ENCODE measurements at regions not wholly inside any gene's neighbourhood (a gene's known extent, or its start where the extent isn't known, plus 50 kb on each side); places are given as distances from the start of the nearest gene placed in this dataset.

DNA sequence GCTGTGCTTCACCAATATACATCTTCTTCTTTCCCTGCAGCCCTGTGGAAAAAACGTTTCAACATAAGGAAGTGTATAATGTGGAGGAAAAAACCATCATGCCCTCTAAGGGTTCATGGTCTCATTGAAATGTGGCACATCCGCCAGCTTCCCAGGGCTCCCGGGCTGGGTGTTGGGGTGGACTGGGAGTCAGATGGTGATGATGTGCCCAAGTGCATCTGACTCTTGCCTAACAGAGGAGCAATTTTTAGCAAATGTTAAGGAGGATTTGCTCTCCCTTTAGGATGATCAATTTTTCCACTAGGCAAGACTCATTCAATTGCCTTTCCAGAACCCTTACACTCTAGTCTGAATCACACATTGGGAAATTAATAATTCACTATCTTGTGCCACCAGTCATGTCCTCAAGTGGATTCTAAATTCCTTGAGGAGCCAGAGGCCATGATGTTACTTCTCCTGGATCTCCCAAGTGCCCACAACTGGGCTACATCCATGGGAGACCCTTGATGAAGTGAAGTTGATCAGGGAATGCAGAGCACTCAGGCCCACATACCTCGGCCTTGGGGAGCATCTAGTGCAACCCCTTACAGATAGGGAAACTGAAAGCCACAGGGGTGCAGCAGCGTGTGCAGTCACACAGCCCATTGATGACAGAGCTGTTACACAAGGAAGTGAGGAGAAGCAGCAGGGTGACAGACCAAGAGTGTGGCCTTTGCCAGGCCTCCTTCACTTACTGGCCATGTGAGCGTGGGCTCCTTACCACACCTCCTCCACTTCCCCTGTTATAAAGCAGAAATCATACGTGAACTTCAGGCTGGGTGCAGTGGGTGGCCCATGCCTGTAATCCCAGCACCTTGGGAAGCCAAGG lies 100.0 kb upstream of the SLC44A3 start:
- H3K9me3 ChIP-seq (replicated peaks; ENCODE audit: low read length), result no peaks in the 10 kb centered on the region
- no peaks in the 10 kb centered on the region for H3K4me1 ChIP-seq (ENCODE audit: control insufficient read depth, insufficient read depth, low read length)
- H3K27me3 ChIP-seq (ENCODE audit: control insufficient read depth, insufficient read depth, low read length), result no peaks in the 10 kb centered on the region
- no peak overlapping the region for H3K4me2 ChIP-seq (ENCODE audit: low read length)
- H3K36me3 ChIP-seq (ENCODE audit: insufficient read depth, low read length), result no peaks in the 10 kb centered on the region
- no peak overlapping the region for H3K9ac ChIP-seq (ENCODE audit: low read depth, low read length)
- no peak overlapping the region for H3K4me3 ChIP-seq (ENCODE audit: low read length)

DNA sequence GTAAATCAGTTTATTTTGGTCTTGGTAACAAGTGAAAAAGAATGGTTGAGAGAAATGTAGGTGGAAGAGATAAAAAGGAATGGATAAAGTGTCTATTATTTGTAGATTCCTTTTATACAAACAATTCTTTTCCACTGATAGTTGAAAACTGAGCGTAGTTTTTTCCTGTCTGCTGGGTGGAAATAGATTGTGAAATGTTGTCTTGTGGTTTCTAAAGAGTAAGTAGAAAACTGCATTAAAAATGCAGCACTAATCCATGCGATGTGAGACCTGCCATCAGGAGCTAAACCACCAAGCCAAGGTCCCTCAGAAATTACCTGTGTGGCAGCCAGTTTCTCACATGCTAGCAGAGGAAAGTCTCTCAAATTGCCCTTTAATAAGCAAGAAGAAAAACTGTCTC lies 103.2 kb upstream of the SLC44A3 start:
- Histone ChIP-seq H3K36me3 (ENCODE audit: insufficient read depth, low read length) (no peaks in the 10 kb centered on the region), H3K4me1 (ENCODE audit: control insufficient read depth, insufficient read depth, low read length) (peaks cover 14% of the 10 kb centered on the region), H3K4me2 (ENCODE audit: low read length) (no peak overlapping the region), H3K27me3 (ENCODE audit: control insufficient read depth, insufficient read depth, low read length) (no peaks in the 10 kb centered on the region), H3K9me3 (replicated peaks; ENCODE audit: low read length) (no peaks in the 10 kb centered on the region), H3K9ac (ENCODE audit: low read depth, low read length) (no peak overlapping the region), H3K4me3 (ENCODE audit: low read length) (no peak overlapping the region)

GRCh38 chr1:94715321-94715720 lies 104.8 kb upstream of the SLC44A3 start:
- H3K9ac ChIP-seq (ENCODE audit: low read depth, low read length), result no peak overlapping the region
- H3K4me2 ChIP-seq (ENCODE audit: low read length), result no peak overlapping the region
- H3K36me3 ChIP-seq (ENCODE audit: insufficient read depth, low read length), result no peaks in the 10 kb centered on the region
- H3K4me1 ChIP-seq (ENCODE audit: control insufficient read depth, insufficient read depth, low read length), result peaks cover 17% of the 10 kb centered on the region
- H3K4me3 ChIP-seq (ENCODE audit: low read length), result no peak overlapping the region
- no peaks in the 10 kb centered on the region for H3K27me3 ChIP-seq (ENCODE audit: control insufficient read depth, insufficient read depth, low read length)
- no peaks in the 10 kb centered on the region for H3K9me3 ChIP-seq (replicated peaks; ENCODE audit: low read length)

DNA sequence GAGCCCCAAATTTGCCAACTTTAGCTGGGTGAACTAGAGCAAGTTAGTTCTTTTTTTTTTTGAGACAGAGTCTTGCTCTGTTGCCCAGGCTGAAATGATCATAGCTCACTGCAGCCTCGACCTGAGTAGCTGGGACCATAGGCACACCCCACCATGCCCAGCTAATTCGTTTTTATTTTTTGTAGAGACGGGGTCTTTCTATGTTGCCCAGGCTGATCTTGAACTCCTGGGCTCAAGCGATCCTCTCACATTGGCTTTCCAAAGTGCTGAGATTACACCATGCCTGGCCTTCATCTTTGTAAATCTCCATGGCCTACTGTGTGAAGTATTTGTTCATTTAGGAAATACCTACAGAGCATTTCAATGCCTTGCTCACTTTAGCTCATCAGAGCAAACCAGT lies 105.6 kb upstream of the SLC44A3 start:
- Histone ChIP-seq H3K36me3 (ENCODE audit: insufficient read depth, low read length) (no peaks in the 10 kb centered on the region), H3K9me3 (replicated peaks; ENCODE audit: low read length) (no peaks in the 10 kb centered on the region), H3K9ac (ENCODE audit: low read depth, low read length) (no peak overlapping the region), H3K4me1 (ENCODE audit: control insufficient read depth, insufficient read depth, low read length) (peaks cover 24% of the 10 kb centered on the region), H3K4me3 (ENCODE audit: low read length) (no peak overlapping the region), H3K27me3 (ENCODE audit: control insufficient read depth, insufficient read depth, low read length) (no peaks in the 10 kb centered on the region), H3K4me2 (ENCODE audit: low read length) (no peak overlapping the region)

DNA sequence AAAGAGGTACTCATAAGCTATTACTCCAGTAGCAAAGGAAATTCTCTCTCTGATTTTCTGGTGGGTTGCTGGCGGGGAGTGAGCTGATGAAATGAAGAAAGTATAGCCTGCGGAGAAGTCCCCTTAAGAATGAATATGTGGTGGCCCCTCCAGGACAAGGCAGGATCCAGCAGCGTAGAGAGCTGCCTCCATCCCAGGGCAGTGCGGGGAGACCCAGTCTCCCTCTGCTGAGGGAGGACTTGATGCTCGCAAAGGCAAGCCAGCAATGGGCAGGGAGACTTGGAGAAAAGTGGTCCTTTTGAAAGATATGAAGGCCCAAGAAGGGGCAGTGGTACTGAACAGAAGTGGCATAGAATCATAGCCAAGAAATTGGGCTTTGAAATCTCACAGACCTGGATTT lies 106.0 kb upstream of the SLC44A3 start:
- Histone ChIP-seq H3K27me3 (ENCODE audit: control insufficient read depth, insufficient read depth, low read length) (no peaks in the 10 kb centered on the region), H3K4me3 (ENCODE audit: low read length) (no peak overlapping the region), H3K9me3 (replicated peaks; ENCODE audit: low read length) (no peaks in the 10 kb centered on the region), H3K4me2 (ENCODE audit: low read length) (no peak overlapping the region), H3K36me3 (ENCODE audit: insufficient read depth, low read length) (no peaks in the 10 kb centered on the region), H3K4me1 (ENCODE audit: control insufficient read depth, insufficient read depth, low read length) (peaks cover 26% of the 10 kb centered on the region), H3K9ac (ENCODE audit: low read depth, low read length) (no peak overlapping the region)

DNA sequence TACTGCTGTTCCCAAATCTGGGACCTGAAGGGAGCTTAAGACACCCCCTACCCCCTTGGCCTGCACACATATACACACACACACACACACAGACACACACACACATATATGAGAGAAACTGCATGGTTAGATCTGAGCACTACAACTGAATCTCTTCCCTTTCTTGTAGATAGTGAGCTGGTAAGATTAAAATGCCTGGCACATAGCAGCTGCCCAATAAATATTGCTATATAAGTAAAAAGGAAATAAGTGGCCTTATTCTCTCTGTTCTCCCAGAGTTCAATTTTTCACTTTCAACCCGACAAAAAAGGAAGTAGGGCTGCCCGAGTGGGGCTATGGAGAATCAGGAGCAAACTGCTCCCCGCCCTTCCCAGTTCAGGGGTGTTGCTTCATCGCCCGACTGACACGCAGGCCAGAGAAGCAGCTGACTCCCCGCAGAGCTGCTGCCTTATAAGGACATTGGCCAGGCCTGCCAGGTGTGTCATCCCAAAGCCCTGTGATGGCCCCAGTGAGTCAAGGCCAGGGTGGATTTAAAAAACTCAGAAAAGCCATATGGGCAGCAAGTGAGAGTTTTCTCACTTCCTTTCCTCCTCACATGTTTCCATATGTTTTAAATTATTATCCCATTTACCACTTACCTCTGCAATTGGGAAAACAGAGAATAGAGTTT lies 106.5 kb upstream of the SLC44A3 start:
- Histone ChIP-seq H3K4me3 (ENCODE audit: low read length) (no peak overlapping the region), H3K36me3 (ENCODE audit: insufficient read depth, low read length) (no peaks in the 10 kb centered on the region), H3K27me3 (ENCODE audit: control insufficient read depth, insufficient read depth, low read length) (no peaks in the 10 kb centered on the region), H3K9ac (ENCODE audit: low read depth, low read length) (peak overlapping the region; percentile 28), H3K4me1 (ENCODE audit: control insufficient read depth, insufficient read depth, low read length) (peaks cover 26% of the 10 kb centered on the region), H3K9me3 (replicated peaks; ENCODE audit: low read length) (no peaks in the 10 kb centered on the region), H3K4me2 (ENCODE audit: low read length) (peak overlapping the region; percentile 5)

- H3K36me3 ChIP-seq (ENCODE audit: insufficient read depth, low read length), result no peaks in the 10 kb centered on the region
- no peaks in the 10 kb centered on the region for H3K27me3 ChIP-seq (ENCODE audit: control insufficient read depth, insufficient read depth, low read length)
- H3K4me2 ChIP-seq (ENCODE audit: low read length), result no peak overlapping the region
- H3K4me1 ChIP-seq (ENCODE audit: control insufficient read depth, insufficient read depth, low read length), result peaks cover 50% of the 10 kb centered on the region
- H3K9me3 ChIP-seq (replicated peaks; ENCODE audit: low read length), result no peaks in the 10 kb centered on the region
- H3K4me3 ChIP-seq (ENCODE audit: low read length), result no peak overlapping the region
- H3K9ac ChIP-seq (ENCODE audit: low read depth, low read length), result no peak overlapping the region
Observed at GRCh38 chr1:94709891-94710581, 110.1 kb upstream of the SLC44A3 start.

DNA sequence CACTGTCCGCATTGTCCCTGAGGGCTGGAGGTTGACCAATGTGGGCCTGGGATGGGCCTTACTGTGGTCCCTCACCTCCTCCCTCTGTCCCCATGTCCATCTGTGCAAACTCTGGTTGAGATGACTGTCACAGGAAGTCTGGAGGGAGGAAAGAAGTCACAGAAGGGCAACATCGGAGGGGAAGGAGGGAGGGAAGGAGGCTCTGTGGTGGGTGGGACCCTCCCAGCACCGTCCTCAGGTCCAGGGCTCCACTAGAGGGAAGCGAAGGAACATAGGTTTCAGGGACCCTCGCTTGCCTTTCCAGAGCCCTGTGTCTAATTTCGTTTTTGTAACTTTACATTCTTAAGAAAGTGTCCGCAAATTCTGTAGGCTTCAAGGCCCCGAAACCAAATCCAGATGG lies 111.3 kb upstream of the SLC44A3 start:
- Histone ChIP-seq H3K36me3 (ENCODE audit: insufficient read depth, low read length) (no peaks in the 10 kb centered on the region), H3K4me2 (ENCODE audit: low read length) (no peak overlapping the region), H3K4me3 (ENCODE audit: low read length) (no peak overlapping the region), H3K4me1 (ENCODE audit: control insufficient read depth, insufficient read depth, low read length) (peaks cover 44% of the 10 kb centered on the region), H3K9ac (ENCODE audit: low read depth, low read length) (no peak overlapping the region), H3K9me3 (replicated peaks; ENCODE audit: low read length) (no peaks in the 10 kb centered on the region), H3K27me3 (ENCODE audit: control insufficient read depth, insufficient read depth, low read length) (no peaks in the 10 kb centered on the region)

GRCh38 chr1:94708299-94708685 lies 111.9 kb upstream of the SLC44A3 start:
- Histone ChIP-seq H3K9ac (ENCODE audit: low read depth, low read length) (no peak overlapping the region), H3K4me1 (ENCODE audit: control insufficient read depth, insufficient read depth, low read length) (peaks cover 39% of the 10 kb centered on the region), H3K4me3 (ENCODE audit: low read length) (no peak overlapping the region), H3K27me3 (ENCODE audit: control insufficient read depth, insufficient read depth, low read length) (no peaks in the 10 kb centered on the region), H3K36me3 (ENCODE audit: insufficient read depth, low read length) (no peaks in the 10 kb centered on the region), H3K4me2 (ENCODE audit: low read length) (no peak overlapping the region), H3K9me3 (replicated peaks; ENCODE audit: low read length) (no peaks in the 10 kb centered on the region)

- Histone ChIP-seq H3K4me3 (ENCODE audit: low read length) (no peak overlapping the region), H3K9me3 (replicated peaks; ENCODE audit: low read length) (no peaks in the 10 kb centered on the region), H3K9ac (ENCODE audit: low read depth, low read length) (no peak overlapping the region), H3K27me3 (ENCODE audit: control insufficient read depth, insufficient read depth, low read length) (no peaks in the 10 kb centered on the region), H3K36me3 (ENCODE audit: insufficient read depth, low read length) (no peaks in the 10 kb centered on the region), H3K4me2 (ENCODE audit: low read length) (no peak overlapping the region), H3K4me1 (ENCODE audit: control insufficient read depth, insufficient read depth, low read length) (peaks cover 36% of the 10 kb centered on the region)
Observed at GRCh38 chr1:94707321-94708298, 112.5 kb upstream of the SLC44A3 start.

DNA sequence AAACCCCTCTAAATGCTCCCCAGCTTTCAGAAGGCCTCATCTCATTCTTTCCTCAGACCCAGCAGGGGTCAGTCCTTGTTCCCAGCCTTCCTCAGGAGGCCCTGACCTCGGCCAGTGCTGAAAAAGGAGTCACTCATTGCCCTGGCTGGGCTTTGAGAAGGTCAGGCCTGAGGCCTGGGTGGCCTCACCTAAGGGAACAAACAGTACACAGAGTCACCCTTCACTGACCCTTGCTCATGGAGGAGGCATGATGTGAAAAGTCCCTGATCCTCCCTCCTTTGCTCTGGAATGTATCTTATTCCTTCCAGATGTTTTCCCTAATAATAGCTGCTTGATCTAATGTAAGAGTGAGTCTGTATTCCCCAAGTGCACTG lies 117.7 kb upstream of the SLC44A3 start:
- Histone ChIP-seq H3K27me3 (ENCODE audit: control insufficient read depth, insufficient read depth, low read length) (no peaks in the 10 kb centered on the region), H3K4me1 (ENCODE audit: control insufficient read depth, insufficient read depth, low read length) (peaks cover 37% of the 10 kb centered on the region), H3K36me3 (ENCODE audit: insufficient read depth, low read length) (no peaks in the 10 kb centered on the region), H3K4me3 (ENCODE audit: low read length) (no peak overlapping the region), H3K4me2 (ENCODE audit: low read length) (no peak overlapping the region), H3K9ac (ENCODE audit: low read depth, low read length) (no peak overlapping the region), H3K9me3 (replicated peaks; ENCODE audit: low read length) (no peaks in the 10 kb centered on the region)
